NCI-H146 (cell line): ENCODE measurements at regions not wholly inside any gene's neighbourhood (a gene's known extent, or its start where the extent isn't known, plus 50 kb on each side); places are given as distances from the start of the nearest gene placed in this dataset.
"Not testable (repeated sequence)": the region's sequence is repeated elsewhere in the genome, so short reads cannot be mapped to it uniquely, and the experiment has no call there.

ENCODE experiments used
- DNase-seq: peaks from one replicate; lab custom pipeline; 2025; lab: John Stamatoyannopoulos, UW

GRCh38 chr17:63078707-63079106, 112.7 kb downstream of the TANC2 start:
- DNase-seq, result no peak

- DNase-seq, result no peak
These were observed 116.3 kb downstream of the TANC2 start for GRCh38 chr17:63082273-63082861.

- peak; percentile 26 for DNase-seq
These were observed 116.9 kb downstream of the TANC2 start for GRCh38 chr17:63082952-63083351.

- DNase-seq, result no peak
These were observed 120.6 kb downstream of the TANC2 start for GRCh38 chr17:63086483-63087185.

- not testable (repeated sequence) for DNase-seq
These were observed 124.5 kb downstream of the TANC2 start for GRCh38 chr17:63090358-63091114.

- DNase-seq, result not testable (repeated sequence)
These were observed 125.9 kb downstream of the TANC2 start for GRCh38 chr17:63091909-63092308.

GRCh38 chr17:63094631-63095030, 128.6 kb downstream of the TANC2 start:
- no peak for DNase-seq

- no peak for DNase-seq
These were observed 129.4 kb downstream of the TANC2 start for GRCh38 chr17:63095459-63095858.

- no peak for DNase-seq
These were observed 129.8 kb downstream of the TANC2 start for GRCh38 chr17:63095879-63096278.

- DNase-seq, result no peak
These were observed 130.4 kb downstream of the TANC2 start for GRCh38 chr17:63096426-63096825.

GRCh38 chr17:63099425-63099824, 133.4 kb downstream of the TANC2 start:
- DNase-seq, result no peak

GRCh38 chr17:63102034-63102433, 136.0 kb downstream of the TANC2 start:
- no peak for DNase-seq

- DNase-seq, result no peak
These were observed 140.0 kb downstream of the TANC2 start for GRCh38 chr17:63106050-63106449.

GRCh38 chr17:63109661-63110060, 143.6 kb downstream of the TANC2 start:
- DNase-seq, result no peak

- no peak for DNase-seq
These were observed 147.1 kb downstream of the TANC2 start for GRCh38 chr17:63113167-63113566.

- no peak for DNase-seq
These were observed 150.2 kb downstream of the TANC2 start for GRCh38 chr17:63116228-63116627.

GRCh38 chr17:63116967-63117830, 151.2 kb downstream of the TANC2 start:
- DNase-seq, result peak; percentile 71

GRCh38 chr17:63120406-63120805, 154.4 kb downstream of the TANC2 start:
- DNase-seq, result no peak

GRCh38 chr17:63124536-63124935, 158.5 kb downstream of the TANC2 start:
- DNase-seq, result no peak

GRCh38 chr17:63124958-63125357, 158.9 kb downstream of the TANC2 start:
- DNase-seq, result no peak

- no peak for DNase-seq
These were observed 160.0 kb downstream of the TANC2 start for GRCh38 chr17:63125987-63126386.

GRCh38 chr17:63126607-63127006, 160.6 kb downstream of the TANC2 start:
- DNase-seq, result no peak
